ENCODE measurements at regions not wholly inside any gene's neighbourhood (a gene's known extent, or its start where the extent isn't known, plus 50 kb on each side); places are given as distances from the start of the nearest gene placed in this dataset.

DNA sequence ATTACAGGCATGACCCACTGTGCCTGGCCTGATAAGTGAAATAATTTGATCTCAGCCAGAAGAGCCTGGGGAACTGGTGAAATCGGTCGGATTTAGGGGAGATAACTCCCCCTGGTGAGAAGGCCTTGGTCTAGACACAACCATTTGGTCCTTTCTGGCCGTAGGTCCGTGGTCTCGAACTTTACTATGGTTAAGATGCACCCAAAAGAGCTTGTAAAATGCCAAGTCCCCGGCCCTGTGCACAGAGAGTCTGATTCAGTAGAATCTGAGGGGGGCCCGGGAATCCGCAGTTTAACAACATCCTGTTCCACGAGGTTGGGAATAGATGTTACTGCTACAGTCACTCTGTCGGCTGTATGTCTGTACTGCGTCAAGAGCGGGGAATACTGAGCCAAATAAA, 140.7 kb downstream of the C9orf50 start:
- TF ChIP-seq POLR2AphosphoS5 (IDR thresholded peaks at IDR 0.05; ENCODE audit: low read depth, low read length) = 0 out of 2 replicates have a peak, but pooled peaks have one; percentile 11
- no peak for TF ChIP-seq SP1 (IDR thresholded peaks at IDR 0.05; ENCODE audit: low read depth)
- TF ChIP-seq, protein P1, sequence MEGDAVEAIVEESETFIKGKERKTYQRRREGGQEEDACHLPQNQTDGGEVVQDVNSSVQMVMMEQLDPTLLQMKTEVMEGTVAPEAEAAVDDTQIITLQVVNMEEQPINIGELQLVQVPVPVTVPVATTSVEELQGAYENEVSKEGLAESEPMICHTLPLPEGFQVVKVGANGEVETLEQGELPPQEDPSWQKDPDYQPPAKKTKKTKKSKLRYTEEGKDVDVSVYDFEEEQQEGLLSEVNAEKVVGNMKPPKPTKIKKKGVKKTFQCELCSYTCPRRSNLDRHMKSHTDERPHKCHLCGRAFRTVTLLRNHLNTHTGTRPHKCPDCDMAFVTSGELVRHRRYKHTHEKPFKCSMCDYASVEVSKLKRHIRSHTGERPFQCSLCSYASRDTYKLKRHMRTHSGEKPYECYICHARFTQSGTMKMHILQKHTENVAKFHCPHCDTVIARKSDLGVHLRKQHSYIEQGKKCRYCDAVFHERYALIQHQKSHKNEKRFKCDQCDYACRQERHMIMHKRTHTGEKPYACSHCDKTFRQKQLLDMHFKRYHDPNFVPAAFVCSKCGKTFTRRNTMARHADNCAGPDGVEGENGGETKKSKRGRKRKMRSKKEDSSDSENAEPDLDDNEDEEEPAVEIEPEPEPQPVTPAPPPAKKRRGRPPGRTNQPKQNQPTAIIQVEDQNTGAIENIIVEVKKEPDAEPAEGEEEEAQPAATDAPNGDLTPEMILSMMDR (IDR thresholded peaks at IDR 0.05 in 2 of 3, conservative IDR thresholded peaks at IDR 0.05 in 1 of 3; ENCODE audit: borderline replicate concordance in 1 of 3, insufficient read depth in 1 of 3, low read depth in 2 of 3, low read length in 2 of 3) = no peak
- TF ChIP-seq, protein P2, sequence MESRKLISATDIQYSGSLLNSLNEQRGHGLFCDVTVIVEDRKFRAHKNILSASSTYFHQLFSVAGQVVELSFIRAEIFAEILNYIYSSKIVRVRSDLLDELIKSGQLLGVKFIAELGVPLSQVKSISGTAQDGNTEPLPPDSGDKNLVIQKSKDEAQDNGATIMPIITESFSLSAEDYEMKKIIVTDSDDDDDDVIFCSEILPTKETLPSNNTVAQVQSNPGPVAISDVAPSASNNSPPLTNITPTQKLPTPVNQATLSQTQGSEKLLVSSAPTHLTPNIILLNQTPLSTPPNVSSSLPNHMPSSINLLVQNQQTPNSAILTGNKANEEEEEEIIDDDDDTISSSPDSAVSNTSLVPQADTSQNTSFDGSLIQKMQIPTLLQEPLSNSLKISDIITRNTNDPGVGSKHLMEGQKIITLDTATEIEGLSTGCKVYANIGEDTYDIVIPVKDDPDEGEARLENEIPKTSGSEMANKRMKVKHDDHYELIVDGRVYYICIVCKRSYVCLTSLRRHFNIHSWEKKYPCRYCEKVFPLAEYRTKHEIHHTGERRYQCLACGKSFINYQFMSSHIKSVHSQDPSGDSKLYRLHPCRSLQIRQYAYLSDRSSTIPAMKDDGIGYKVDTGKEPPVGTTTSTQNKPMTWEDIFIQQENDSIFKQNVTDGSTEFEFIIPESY (IDR thresholded peaks at IDR 0.05; ENCODE audit: extremely low read depth, insufficient replicate concordance, low read length) = no peak
- no peak for TF ChIP-seq YY1 (IDR thresholded peaks at IDR 0.05; ENCODE audit: extremely low read depth, insufficient replicate concordance, low read depth, low read length)
- TF ChIP-seq, protein P3, sequence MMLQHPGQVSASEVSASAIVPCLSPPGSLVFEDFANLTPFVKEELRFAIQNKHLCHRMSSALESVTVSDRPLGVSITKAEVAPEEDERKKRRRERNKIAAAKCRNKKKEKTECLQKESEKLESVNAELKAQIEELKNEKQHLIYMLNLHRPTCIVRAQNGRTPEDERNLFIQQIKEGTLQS (IDR thresholded peaks at IDR 0.05) = no peak
- TF ChIP-seq CEBPB (IDR thresholded peaks at IDR 0.05; ENCODE audit: low read depth) = no peak
- TF ChIP-seq, protein P4, sequence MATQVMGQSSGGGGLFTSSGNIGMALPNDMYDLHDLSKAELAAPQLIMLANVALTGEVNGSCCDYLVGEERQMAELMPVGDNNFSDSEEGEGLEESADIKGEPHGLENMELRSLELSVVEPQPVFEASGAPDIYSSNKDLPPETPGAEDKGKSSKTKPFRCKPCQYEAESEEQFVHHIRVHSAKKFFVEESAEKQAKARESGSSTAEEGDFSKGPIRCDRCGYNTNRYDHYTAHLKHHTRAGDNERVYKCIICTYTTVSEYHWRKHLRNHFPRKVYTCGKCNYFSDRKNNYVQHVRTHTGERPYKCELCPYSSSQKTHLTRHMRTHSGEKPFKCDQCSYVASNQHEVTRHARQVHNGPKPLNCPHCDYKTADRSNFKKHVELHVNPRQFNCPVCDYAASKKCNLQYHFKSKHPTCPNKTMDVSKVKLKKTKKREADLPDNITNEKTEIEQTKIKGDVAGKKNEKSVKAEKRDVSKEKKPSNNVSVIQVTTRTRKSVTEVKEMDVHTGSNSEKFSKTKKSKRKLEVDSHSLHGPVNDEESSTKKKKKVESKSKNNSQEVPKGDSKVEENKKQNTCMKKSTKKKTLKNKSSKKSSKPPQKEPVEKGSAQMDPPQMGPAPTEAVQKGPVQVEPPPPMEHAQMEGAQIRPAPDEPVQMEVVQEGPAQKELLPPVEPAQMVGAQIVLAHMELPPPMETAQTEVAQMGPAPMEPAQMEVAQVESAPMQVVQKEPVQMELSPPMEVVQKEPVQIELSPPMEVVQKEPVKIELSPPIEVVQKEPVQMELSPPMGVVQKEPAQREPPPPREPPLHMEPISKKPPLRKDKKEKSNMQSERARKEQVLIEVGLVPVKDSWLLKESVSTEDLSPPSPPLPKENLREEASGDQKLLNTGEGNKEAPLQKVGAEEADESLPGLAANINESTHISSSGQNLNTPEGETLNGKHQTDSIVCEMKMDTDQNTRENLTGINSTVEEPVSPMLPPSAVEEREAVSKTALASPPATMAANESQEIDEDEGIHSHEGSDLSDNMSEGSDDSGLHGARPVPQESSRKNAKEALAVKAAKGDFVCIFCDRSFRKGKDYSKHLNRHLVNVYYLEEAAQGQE (IDR thresholded peaks at IDR 0.05; ENCODE audit: low read depth) = no peak
- no peak for TF ChIP-seq POLR2A (IDR thresholded peaks at IDR 0.05; ENCODE audit: borderline replicate concordance, extremely low read depth, insufficient read depth, insufficient read length)
- TF ChIP-seq, protein P5, sequence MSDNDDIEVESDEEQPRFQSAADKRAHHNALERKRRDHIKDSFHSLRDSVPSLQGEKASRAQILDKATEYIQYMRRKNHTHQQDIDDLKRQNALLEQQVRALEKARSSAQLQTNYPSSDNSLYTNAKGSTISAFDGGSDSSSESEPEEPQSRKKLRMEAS (IDR thresholded peaks at IDR 0.05) = no peak
